Suprapubic skin (tissue), 4 donors: ENCODE measurements at regions not wholly inside any gene's neighbourhood (a gene's known extent, or its start where the extent isn't known, plus 50 kb on each side); places are given as distances from the start of the nearest gene placed in this dataset.

Experiments used
- DNase-seq, 2 donors: peaks; one replicate each; pipeline ENCODE4 v3.0.0-alpha.2; 2019; ENCODE audit warnings: low spot score in 2 of 2
- H3K27ac ChIP-seq: fragments of 200-600 bp; sonication (generic); one replicate; pipeline ENCODE4 v1.5.1; 2019
- H3K27me3 ChIP-seq: fragments of 200-600 bp; sonication (generic); one replicate; pipeline ENCODE4 v1.5.1; 2019
- H3K36me3 ChIP-seq: fragments of 200-600 bp; sonication (generic); one replicate; pipeline ENCODE4 v1.5.1; 2019
- H3K4me1 ChIP-seq: fragments of 200-600 bp; sonication (generic); one replicate; pipeline ENCODE4 v1.5.1; 2019
- H3K4me3 ChIP-seq: fragments of 200-600 bp; sonication (generic); one replicate; pipeline ENCODE4 v1.5.1; 2019; ENCODE audit warnings: mild to moderate bottlenecking
- H3K9me3 ChIP-seq: fragments of 200-600 bp; sonication (generic); one replicate; pipeline ENCODE4 v1.5.1; 2019
- CTCF ChIP-seq, 2 donors: fragments of 200-600 bp in 1 of 2; fragments of 450-650 bp in 1 of 2; sonication (generic) in 1 of 2; IDR thresholded peaks; one replicate each; pipeline ENCODE4 v1.5.1; 2016 to 2019; ENCODE audit warnings: antibody characterized with exemption in 2 of 2, mild to moderate bottlenecking in 1 of 2, moderate library complexity in 1 of 2
- EP300 ChIP-seq: sonication (generic); formaldehyde crosslinking; IDR thresholded peaks from one replicate; pipeline ENCODE4 v1.6.1; 2017; ENCODE audit warnings: antibody characterized with exemption
- POLR2A ChIP-seq, 2 donors: fragments of 450-650 bp; IDR thresholded peaks; one replicate each; pipeline ENCODE4 v1.6.1; 2017; ENCODE audit warnings: antibody characterized with exemption in 2 of 2, mild to moderate bottlenecking in 2 of 2, moderate library complexity in 2 of 2
- POLR2AphosphoS5 ChIP-seq, 3 donors: sonication (generic); formaldehyde crosslinking; IDR thresholded peaks; one replicate each; pipeline ENCODE4 v1.6.1; 2017; ENCODE audit warnings: antibody characterized with exemption in 3 of 3
- WGBS: methylation state at CpG from one replicate; pipeline ENCODE4 v1.1.5; 2018; 5-methylcytosine and 5-hydroxymethylcytosine counted together

GRCh38 chr1:73821520-73821919, 376.5 kb downstream of the LRRIQ3 start:
- Histone ChIP-seq H3K9me3 (no peaks in the 10 kb centered on the region), H3K27me3 (no peaks in the 10 kb centered on the region), H3K36me3 (no peaks in the 10 kb centered on the region), H3K4me3 (no peak overlapping the region), H3K4me1 (no peaks in the 10 kb centered on the region), H3K27ac (no peak overlapping the region)
- DNase-seq = no peak
- TF ChIP-seq CTCF (IDR thresholded peaks at IDR 0.05) (no peak), POLR2AphosphoS5 (IDR thresholded peaks at IDR 0.05) (no peak), POLR2A (IDR thresholded peaks at IDR 0.05) (no peak), EP300 (no peak)

GRCh38 chr1:73820843-73821242, 377.1 kb downstream of the LRRIQ3 start:
- Histone ChIP-seq H3K36me3 (no peaks in the 10 kb centered on the region), H3K4me1 (no peaks in the 10 kb centered on the region), H3K9me3 (no peaks in the 10 kb centered on the region), H3K27ac (no peak overlapping the region), H3K27me3 (no peaks in the 10 kb centered on the region), H3K4me3 (no peak overlapping the region)
- 88% methylated on average over 1 of the region's 1 CpG for WGBS
- TF ChIP-seq EP300 = no peak
- TF ChIP-seq POLR2AphosphoS5 (IDR thresholded peaks at IDR 0.05) = no peak
- TF ChIP-seq POLR2A (IDR thresholded peaks at IDR 0.05) = no peak
- no peak for TF ChIP-seq CTCF (IDR thresholded peaks at IDR 0.05)
- no peak for DNase-seq

GRCh38 chr1:73813716-73814115, 384.3 kb downstream of the LRRIQ3 start:
- Histone ChIP-seq H3K9me3 (no peaks in the 10 kb centered on the region), H3K4me3 (no peak overlapping the region), H3K27me3 (no peaks in the 10 kb centered on the region), H3K4me1 (no peaks in the 10 kb centered on the region), H3K36me3 (no peaks in the 10 kb centered on the region), H3K27ac (no peak overlapping the region)
- TF ChIP-seq CTCF (IDR thresholded peaks at IDR 0.05) = no peak
- TF ChIP-seq POLR2A (IDR thresholded peaks at IDR 0.05) = no peak
- TF ChIP-seq POLR2AphosphoS5 (IDR thresholded peaks at IDR 0.05) = no peak
- WGBS = 42% methylated on average over 2 of the region's 2 CpGs
- no peak for DNase-seq

- TF ChIP-seq POLR2AphosphoS5 (IDR thresholded peaks at IDR 0.05) (no peak), POLR2A (IDR thresholded peaks at IDR 0.05) (no peak), EP300 (no peak), CTCF (IDR thresholded peaks at IDR 0.05) (no peak)
- Histone ChIP-seq H3K9me3 (no peaks in the 10 kb centered on the region), H3K4me3 (no peak overlapping the region), H3K4me1 (no peaks in the 10 kb centered on the region), H3K27me3 (no peaks in the 10 kb centered on the region), H3K27ac (no peak overlapping the region), H3K36me3 (no peaks in the 10 kb centered on the region)
- no peak for DNase-seq
- 61% methylated on average over 2 of the region's 2 CpGs for WGBS
Measured at GRCh38 chr1:73813236-73813635, 384.7 kb downstream of the LRRIQ3 start.

- 81% methylated on average over 3 of the region's 3 CpGs for WGBS
- no peaks in the 10 kb centered on the region for H3K36me3 ChIP-seq
- no peak overlapping the region for H3K27ac ChIP-seq
- no peak for DNase-seq
- H3K27me3 ChIP-seq = no peaks in the 10 kb centered on the region
- no peak for TF ChIP-seq EP300
- no peak for TF ChIP-seq POLR2AphosphoS5 (IDR thresholded peaks at IDR 0.05)
- TF ChIP-seq POLR2A (IDR thresholded peaks at IDR 0.05) = no peak
- no peak for TF ChIP-seq CTCF (IDR thresholded peaks at IDR 0.05)
- no peaks in the 10 kb centered on the region for H3K9me3 ChIP-seq
- no peaks in the 10 kb centered on the region for H3K4me1 ChIP-seq
- H3K4me3 ChIP-seq = no peak overlapping the region
Measured at GRCh38 chr1:73811798-73812197, 386.2 kb downstream of the LRRIQ3 start.
